ENCODE measurements at regions not wholly inside any gene's neighbourhood (a gene's known extent, or its start where the extent isn't known, plus 50 kb on each side); places are given as distances from the start of the nearest gene placed in this dataset.

DNA sequence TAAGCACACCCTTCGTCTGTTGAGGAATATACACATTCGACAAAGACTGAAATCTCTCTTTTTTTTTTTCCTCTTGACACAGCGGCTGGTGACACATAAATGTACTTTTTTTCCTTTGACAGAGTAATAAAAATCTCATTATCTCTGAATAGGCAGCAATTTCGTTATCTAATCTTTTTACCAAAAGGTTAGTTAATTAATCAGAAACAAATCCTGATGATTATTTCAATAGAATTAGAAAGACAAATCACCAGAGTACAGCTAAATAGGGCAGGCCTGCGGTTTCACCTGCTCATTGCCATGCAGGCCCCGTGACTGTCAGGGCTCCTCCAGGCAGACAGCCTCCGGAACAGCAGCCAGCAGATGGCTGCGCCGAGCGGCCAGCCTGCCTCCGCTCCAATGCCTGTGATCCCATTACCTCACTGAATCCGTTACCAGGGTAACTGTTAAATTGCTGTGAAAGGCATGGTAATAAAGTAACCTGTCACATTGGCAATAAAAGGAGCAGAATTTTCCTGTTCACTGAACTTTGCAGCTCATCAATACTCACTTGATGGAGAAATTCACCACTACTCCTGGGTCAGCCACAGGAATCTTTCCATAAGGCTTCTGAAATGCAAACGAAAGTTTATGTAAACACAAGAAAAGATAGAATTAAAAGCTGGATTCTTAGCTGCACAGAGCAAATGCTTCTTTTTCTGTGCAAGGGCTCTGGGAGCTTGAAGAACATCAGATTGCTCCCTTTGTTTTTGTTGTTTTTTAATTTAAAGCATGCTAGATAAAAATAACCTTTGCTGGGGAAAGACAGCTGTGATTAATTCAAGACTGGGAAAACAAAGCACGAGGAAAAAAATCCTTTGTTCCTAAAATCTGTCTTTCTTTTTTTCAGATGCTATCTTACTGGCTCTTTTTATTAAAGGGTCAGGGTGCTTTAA lies 666.4 kb upstream of the ZNF608 start:
- Histone ChIP-seq H3K9me3 (ENCODE audit: low read length) (no peaks in the 10 kb centered on the region), H3K4me1 (ENCODE audit: insufficient read depth, low read length) (no peaks in the 10 kb centered on the region), H4K20me1 (ENCODE audit: insufficient read depth, low read length) (no peaks in the 10 kb centered on the region), H3K9ac (ENCODE audit: insufficient read depth, low read depth, low read length) (no peak overlapping the region), H3K36me3 (replicated peaks in 1 of 2; ENCODE audit: control insufficient read depth in 1 of 2, insufficient read depth in 2 of 2, low read length in 2 of 2) (no peaks in the 10 kb centered on the region), H3K4me2 (ENCODE audit: low read depth, low read length) (no peak overlapping the region), H2AFZ (ENCODE audit: low read length) (no peak overlapping the region), H3K27me3 (ENCODE audit: control insufficient read depth in 1 of 2, insufficient read depth in 2 of 2, low read length in 2 of 2) (no peaks in the 10 kb centered on the region), H3K27ac (ENCODE audit: extremely low read length, insufficient read depth, low read length) (no peak overlapping the region), H3K4me3 (replicated peaks in 1 of 3; ENCODE audit: insufficient read depth in 1 of 3, low read depth in 2 of 3, low read length in 3 of 3) (no peak overlapping the region), H3K79me2 (ENCODE audit: insufficient read depth, low read length) (no peaks in the 10 kb centered on the region)
- BruUV-seq (replicated peaks): no TSS peak
- 17% methylated on average over 10 of the region's 14 CpGs for WGBS (ENCODE audit: low lambda C conversion rate)
- ATAC-seq: peak; percentile 95
- TF ChIP-seq FIP1L1 (IDR thresholded peaks at IDR 0.05; ENCODE audit: borderline replicate concordance, insufficient read depth, low read depth, low read length) (no peak), STAG1 (CRISPR knock-in tag; IDR thresholded peaks at IDR 0.05) (peak; percentile 47)
- TF ChIP-seq, protein P1, sequence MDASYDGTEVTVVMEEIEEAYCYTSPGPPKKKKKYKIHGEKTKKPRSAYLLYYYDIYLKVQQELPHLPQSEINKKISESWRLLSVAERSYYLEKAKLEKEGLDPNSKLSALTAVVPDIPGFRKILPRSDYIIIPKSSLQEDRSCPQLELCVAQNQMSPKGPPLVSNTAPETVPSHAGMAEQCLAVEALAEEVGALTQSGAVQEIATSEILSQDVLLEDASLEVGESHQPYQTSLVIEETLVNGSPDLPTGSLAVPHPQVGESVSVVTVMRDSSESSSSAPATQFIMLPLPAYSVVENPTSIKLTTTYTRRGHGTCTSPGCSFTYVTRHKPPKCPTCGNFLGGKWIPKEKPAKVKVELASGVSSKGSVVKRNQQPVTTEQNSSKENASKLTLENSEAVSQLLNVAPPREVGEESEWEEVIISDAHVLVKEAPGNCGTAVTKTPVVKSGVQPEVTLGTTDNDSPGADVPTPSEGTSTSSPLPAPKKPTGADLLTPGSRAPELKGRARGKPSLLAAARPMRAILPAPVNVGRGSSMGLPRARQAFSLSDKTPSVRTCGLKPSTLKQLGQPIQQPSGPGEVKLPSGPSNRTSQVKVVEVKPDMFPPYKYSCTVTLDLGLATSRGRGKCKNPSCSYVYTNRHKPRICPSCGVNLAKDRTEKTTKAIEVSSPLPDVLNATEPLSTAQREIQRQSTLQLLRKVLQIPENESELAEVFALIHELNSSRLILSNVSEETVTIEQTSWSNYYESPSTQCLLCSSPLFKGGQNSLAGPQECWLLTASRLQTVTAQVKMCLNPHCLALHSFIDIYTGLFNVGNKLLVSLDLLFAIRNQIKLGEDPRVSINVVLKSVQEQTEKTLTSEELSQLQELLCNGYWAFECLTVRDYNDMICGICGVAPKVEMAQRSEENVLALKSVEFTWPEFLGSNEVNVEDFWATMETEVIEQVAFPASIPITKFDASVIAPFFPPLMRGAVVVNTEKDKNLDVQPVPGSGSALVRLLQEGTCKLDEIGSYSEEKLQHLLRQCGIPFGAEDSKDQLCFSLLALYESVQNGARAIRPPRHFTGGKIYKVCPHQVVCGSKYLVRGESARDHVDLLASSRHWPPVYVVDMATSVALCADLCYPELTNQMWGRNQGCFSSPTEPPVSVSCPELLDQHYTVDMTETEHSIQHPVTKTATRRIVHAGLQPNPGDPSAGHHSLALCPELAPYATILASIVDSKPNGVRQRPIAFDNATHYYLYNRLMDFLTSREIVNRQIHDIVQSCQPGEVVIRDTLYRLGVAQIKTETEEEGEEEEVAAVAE (CRISPR knock-in tag; IDR thresholded peaks at IDR 0.05; ENCODE audit: borderline replicate concordance): no peak
- TF ChIP-seq, protein P2, sequence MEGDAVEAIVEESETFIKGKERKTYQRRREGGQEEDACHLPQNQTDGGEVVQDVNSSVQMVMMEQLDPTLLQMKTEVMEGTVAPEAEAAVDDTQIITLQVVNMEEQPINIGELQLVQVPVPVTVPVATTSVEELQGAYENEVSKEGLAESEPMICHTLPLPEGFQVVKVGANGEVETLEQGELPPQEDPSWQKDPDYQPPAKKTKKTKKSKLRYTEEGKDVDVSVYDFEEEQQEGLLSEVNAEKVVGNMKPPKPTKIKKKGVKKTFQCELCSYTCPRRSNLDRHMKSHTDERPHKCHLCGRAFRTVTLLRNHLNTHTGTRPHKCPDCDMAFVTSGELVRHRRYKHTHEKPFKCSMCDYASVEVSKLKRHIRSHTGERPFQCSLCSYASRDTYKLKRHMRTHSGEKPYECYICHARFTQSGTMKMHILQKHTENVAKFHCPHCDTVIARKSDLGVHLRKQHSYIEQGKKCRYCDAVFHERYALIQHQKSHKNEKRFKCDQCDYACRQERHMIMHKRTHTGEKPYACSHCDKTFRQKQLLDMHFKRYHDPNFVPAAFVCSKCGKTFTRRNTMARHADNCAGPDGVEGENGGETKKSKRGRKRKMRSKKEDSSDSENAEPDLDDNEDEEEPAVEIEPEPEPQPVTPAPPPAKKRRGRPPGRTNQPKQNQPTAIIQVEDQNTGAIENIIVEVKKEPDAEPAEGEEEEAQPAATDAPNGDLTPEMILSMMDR (CRISPR knock-in tag; IDR thresholded peaks at IDR 0.05): peak; percentile 50
- in situ Hi-C loops (cut with HindIII; ENCODE audit: extremely low pct_ligation_motif_present, low pct_unique_long_range_greater_than_20kb) (no loop called here), intact Hi-C loops (cut with micrococcal nuclease; ENCODE audit: unreplicated experiment) (no loop called here)
- no peak for FAIRE-seq
- peak; percentile 4 for DNase-seq (ENCODE audit: low spot score)
- POLR2A ChIA-PET: no interaction called here
- CTCF ChIA-PET (ENCODE audit: low intra/inter-chr PET ratio, low total read pairs): no interaction called here

Data from HepG2 (cell line).